ENCODE measurements at regions not wholly inside any gene's neighbourhood (a gene's known extent, or its start where the extent isn't known, plus 50 kb on each side); places are given as distances from the start of the nearest gene placed in this dataset.
"Not testable (repeated sequence)": the region's sequence is repeated elsewhere in the genome, so short reads cannot be mapped to it uniquely, and the experiment has no call there.

- no peaks in the 10 kb centered on the region for H3K36me3 ChIP-seq (ENCODE audit: insufficient read depth, low read length)
- Mint-ChIP-seq H3K4me3 (no peak overlapping the region), H3K27me3 (no peaks in the 10 kb centered on the region), H3K9me3 (peaks cover 3% of the 10 kb centered on the region), H3K27ac (no peak overlapping the region), H3K36me3 (ENCODE audit: low read depth) (no peaks in the 10 kb centered on the region), H3K4me1 (ENCODE audit: low read depth) (no peaks in the 10 kb centered on the region)
- ATAC-seq (ENCODE audit: poor library complexity): no peak
- ChIA-PET CTCF (no interaction called here), POLR2A (no interaction called here)
- intact Hi-C loops (cut with DNase I, micrococcal nuclease): no loop called here
- H3K4me3 ChIP-seq (ENCODE audit: low read length): no peak overlapping the region
- no peak for TF ChIP-seq CTCF (IDR thresholded peaks at IDR 0.05)
- no peaks in the 10 kb centered on the region for H3K4me1 ChIP-seq (ENCODE audit: insufficient read depth, low read length)
- no peaks in the 10 kb centered on the region for H3K9me3 ChIP-seq (ENCODE audit: control insufficient read depth in 1 of 2, insufficient read depth in 1 of 2, low read length in 2 of 2)
- H3K27me3 ChIP-seq (ENCODE audit: control insufficient read depth in 1 of 2, insufficient read depth in 2 of 2, low read length in 2 of 2): no peaks in the 10 kb centered on the region
- DNase-seq: no peak
- H3K27ac ChIP-seq (ENCODE audit: low read depth in 1 of 2, low read length in 2 of 2): no peak overlapping the region
These were observed 1650.9 kb downstream of the BRINP3 start for GRCh38 chr1:188826800-188827199.

- Histone ChIP-seq H3K27ac (ENCODE audit: low read depth in 1 of 2, low read length in 2 of 2) (no peak overlapping the region), H3K4me3 (ENCODE audit: low read length) (no peak overlapping the region), H3K27me3 (ENCODE audit: control insufficient read depth in 1 of 2, insufficient read depth in 2 of 2, low read length in 2 of 2) (no peaks in the 10 kb centered on the region), H3K9me3 (ENCODE audit: control insufficient read depth in 1 of 2, insufficient read depth in 1 of 2, low read length in 2 of 2) (no peaks in the 10 kb centered on the region), H3K36me3 (ENCODE audit: insufficient read depth, low read length) (no peaks in the 10 kb centered on the region), H3K4me1 (ENCODE audit: insufficient read depth, low read length) (no peaks in the 10 kb centered on the region)
- Mint-ChIP-seq H3K4me1 (ENCODE audit: low read depth) (no peaks in the 10 kb centered on the region), H3K4me3 (no peak overlapping the region), H3K27me3 (no peaks in the 10 kb centered on the region), H3K9me3 (peaks cover 3% of the 10 kb centered on the region), H3K36me3 (ENCODE audit: low read depth) (no peaks in the 10 kb centered on the region), H3K27ac (no peak overlapping the region)
- no peak for TF ChIP-seq CTCF (IDR thresholded peaks at IDR 0.05)
- ChIA-PET CTCF (no interaction called here), POLR2A (no interaction called here)
- intact Hi-C loops (cut with DNase I, micrococcal nuclease): no loop called here
- no peak for DNase-seq
- no peak for ATAC-seq (ENCODE audit: poor library complexity)
These were observed 1650.3 kb downstream of the BRINP3 start for GRCh38 chr1:188827400-188827799.

GRCh38 chr1:188841111-188841696, 1636.5 kb downstream of the BRINP3 start:
- ATAC-seq (ENCODE audit: poor library complexity); H3K36me3 ChIP-seq (ENCODE audit: insufficient read depth, low read length); H3K27me3 Mint-ChIP-seq; H3K27ac Mint-ChIP-seq; POLR2A ChIA-PET; H3K4me1 ChIP-seq (ENCODE audit: insufficient read depth, low read length); H3K4me3 ChIP-seq (ENCODE audit: low read length); H3K4me3 Mint-ChIP-seq; intact Hi-C loops (cut with DNase I, micrococcal nuclease); H3K4me1 Mint-ChIP-seq (ENCODE audit: low read depth); H3K36me3 Mint-ChIP-seq (ENCODE audit: low read depth); H3K27me3 ChIP-seq (ENCODE audit: control insufficient read depth in 1 of 2, insufficient read depth in 2 of 2, low read length in 2 of 2); DNase-seq; H3K9me3 Mint-ChIP-seq; H3K27ac ChIP-seq (ENCODE audit: low read depth in 1 of 2, low read length in 2 of 2); CTCF ChIA-PET: not testable (repeated sequence)
- peaks cover 0 to 22% of the 10 kb centered on the region in 2 experiments for H3K9me3 ChIP-seq (ENCODE audit: control insufficient read depth in 1 of 2, insufficient read depth in 1 of 2, low read length in 2 of 2)

- no peak overlapping the region for H3K27ac Mint-ChIP-seq
- H3K9me3 ChIP-seq (ENCODE audit: control insufficient read depth in 1 of 2, insufficient read depth in 1 of 2, low read length in 2 of 2): peaks cover 0 to 12% of the 10 kb centered on the region in 2 experiments
- no peak for TF ChIP-seq CTCF (IDR thresholded peaks at IDR 0.05)
- H3K4me1 Mint-ChIP-seq (ENCODE audit: low read depth): no peaks in the 10 kb centered on the region
- H3K4me1 ChIP-seq (ENCODE audit: insufficient read depth, low read length): no peaks in the 10 kb centered on the region
- ChIA-PET POLR2A (no interaction called here), CTCF (no interaction called here)
- intact Hi-C loops (cut with DNase I, micrococcal nuclease): no loop called here
- DNase-seq: no peak
- ATAC-seq (ENCODE audit: poor library complexity): no peak
- H3K9me3 Mint-ChIP-seq: peaks cover 5% of the 10 kb centered on the region
- no peak overlapping the region for H3K4me3 Mint-ChIP-seq
- H3K4me3 ChIP-seq (ENCODE audit: low read length): no peak overlapping the region
- H3K36me3 ChIP-seq (ENCODE audit: insufficient read depth, low read length): no peaks in the 10 kb centered on the region
- H3K27me3 Mint-ChIP-seq: no peaks in the 10 kb centered on the region
- no peaks in the 10 kb centered on the region for H3K36me3 Mint-ChIP-seq (ENCODE audit: low read depth)
- no peak overlapping the region for H3K27ac ChIP-seq (ENCODE audit: low read depth in 1 of 2, low read length in 2 of 2)
- H3K27me3 ChIP-seq (ENCODE audit: control insufficient read depth in 1 of 2, insufficient read depth in 2 of 2, low read length in 2 of 2): no peaks in the 10 kb centered on the region
These were observed 1631.2 kb downstream of the BRINP3 start for GRCh38 chr1:188846468-188846867.
